GM12878 (cell line): ENCODE measurements at regions not wholly inside any gene's neighbourhood (a gene's known extent, or its start where the extent isn't known, plus 50 kb on each side); places are given as distances from the start of the nearest gene placed in this dataset.

Source experiments
- ATAC-seq: fragments of 200-7000 bp; cut with Tn5 transposase; 3 replicates; pipeline ENCODE4 v1.9.1; 2020; ENCODE audit warnings: mild to moderate bottlenecking, moderate library complexity
- BruUV-seq: library from RNA; stranded (reverse); fragments of 400-500 nt; replicated peaks from 2 replicates; lab custom pipeline; 2021; lab: Mats Ljungman, UMichigan
- CTCF ChIA-PET: fragments of 300-600 bp; sonication (Branson Sonifier 250); formaldehyde crosslinking; extraction: SDS; loops from one replicate; lab custom pipeline; 2021; ENCODE audit warnings: inconsistent platforms; lab: Yijun Ruan, JAX
- POLR2A ChIA-PET: fragments of 350-600 bp; formaldehyde crosslinking; extraction: SDS; loops from one replicate; lab custom pipeline; 2021; ENCODE audit warnings: inconsistent platforms; lab: Charles Lee
- RAD21 ChIA-PET: fragments of 300-600 bp; sonication (Branson Sonifier 250); formaldehyde crosslinking; loops from one replicate; lab custom pipeline; 2023; ENCODE audit warnings: antibody characterized with exemption; ENCODE audit not compliant: unreplicated experiment; lab: Charles Lee
- SMC1A ChIA-PET: fragments of 300-600 bp; sonication (Branson Sonifier 250); formaldehyde crosslinking; loops from one replicate; lab custom pipeline; 2023; ENCODE audit not compliant: unreplicated experiment, uncharacterized antibody; lab: Charles Lee
- DNase-seq: peaks from one replicate; pipeline ENCODE4 v3.0.0-alpha.2; 2011; ENCODE audit warnings: low read depth, low spot score
- FAIRE-seq: peaks from 3 replicates; lab custom pipeline; 2011; peaks lifted over from hg19 to GRCh38; lab: Jason Lieb, UNC
- H2AFZ ChIP-seq: 2 replicates; pipeline ENCODE4 v1.6.0; 2011; ENCODE audit warnings: low read depth, low read length, control low read depth; ENCODE audit not compliant: control insufficient read depth
- H3K27ac ChIP-seq: 2 replicates; pipeline ENCODE4 v1.5.1; 2011; ENCODE audit warnings: control low read depth; ENCODE audit not compliant: control insufficient read depth, insufficient read depth
- H3K27me3 ChIP-seq, 2 experiments: replicated peaks in 1 of 2; 2 replicates each; pipeline versions ENCODE4 v1.6.0 to v1.6.1; 2011; ENCODE audit warnings: low read length in 1 of 2; ENCODE audit not compliant: control insufficient read depth in 2 of 2, insufficient read depth in 2 of 2
- H3K36me3 ChIP-seq, 2 experiments: 2 replicates each; pipeline ENCODE4 v1.5.1; 2011; ENCODE audit warnings: low read length in 1 of 2; ENCODE audit not compliant: control insufficient read depth in 2 of 2, insufficient read depth in 2 of 2
- H3K4me1 ChIP-seq: 2 replicates; pipeline ENCODE4 v1.6.1; 2011; ENCODE audit warnings: mild to moderate bottlenecking, low read length, moderate library complexity, mixed read lengths; ENCODE audit not compliant: control insufficient read depth, insufficient read depth
- H3K4me2 ChIP-seq: 2 replicates; pipeline ENCODE4 v1.6.0; 2011; ENCODE audit warnings: control low read depth; ENCODE audit not compliant: control insufficient read depth, insufficient read depth
- H3K4me3 ChIP-seq: fragments of 200-600 bp; sonication (generic); 2 replicates; pipeline ENCODE4 v1.5.1; 2016
- H3K79me2 ChIP-seq: 2 replicates; pipeline ENCODE4 v1.6.0; 2011; ENCODE audit warnings: low read length; ENCODE audit not compliant: control insufficient read depth, insufficient read depth
- H3K9ac ChIP-seq: 2 replicates; pipeline ENCODE4 v1.8.0; 2011; ENCODE audit warnings: low read length, control low read depth, mixed read lengths; ENCODE audit not compliant: control insufficient read depth, insufficient read depth
- H3K9me3 ChIP-seq: replicated peaks from 3 replicates; pipeline ENCODE4 v1.5.1; 2011; ENCODE audit warnings: mild to moderate bottlenecking, low read length; ENCODE audit not compliant: control insufficient read depth, insufficient read depth
- H4K20me1 ChIP-seq: 2 replicates; pipeline ENCODE4 v1.6.0; 2011; ENCODE audit not compliant: control insufficient read depth, insufficient read depth
- CHD4 ChIP-seq: fragments of 200-600 bp; sonication (generic); IDR thresholded peaks from 2 replicates; pipeline ENCODE4 v1.6.1; 2016; ENCODE audit warnings: mild to moderate bottlenecking
- KDM1A ChIP-seq: fragments of 200-600 bp; sonication (generic); IDR thresholded peaks from 2 replicates; pipeline ENCODE4 v1.6.1; 2016; ENCODE audit warnings: borderline replicate concordance
- LARP7 ChIP-seq: fragments of 450-650 bp; IDR thresholded peaks from 2 replicates; pipeline ENCODE4 v1.6.1; 2017; ENCODE audit warnings: mild to moderate bottlenecking
- RCOR1 ChIP-seq: conservative IDR thresholded peaks from 2 replicates; pipeline ENCODE4 v1.6.1; 2012; ENCODE audit warnings: low read depth, low read length, improper control_type of control experiment
- WGBS: methylation state at CpG from one replicate; pipeline ENCODE4 v1.1.6; 2016; ENCODE audit warnings: low lambda C conversion rate; ENCODE audit not compliant: insufficient replicate concordance, insufficient coverage; ENCODE audit errors: missing lambda C conversion rate; 5-methylcytosine and 5-hydroxymethylcytosine counted together
- in situ Hi-C: fragments of 300-500 bp; cut with MboI; formaldehyde crosslinking; loops from 9 replicates; pipeline ENCODE4 v1.14.3; 2018; ENCODE audit warnings: mixed read lengths
- intact Hi-C: fragments of 100-400 bp; cut with micrococcal nuclease; formaldehyde crosslinking; loops from one replicate; pipeline ENCODE4 v1.14.2; 2022; ENCODE audit not compliant: unreplicated experiment
- TF ChIP-seq, protein P1 (sequence below): fragments of 450-650 bp; IDR thresholded peaks from 2 replicates; pipeline ENCODE4 v1.6.1; 2017; ENCODE audit warnings: antibody characterized with exemption, mild to moderate bottlenecking, moderate library complexity

DNA sequence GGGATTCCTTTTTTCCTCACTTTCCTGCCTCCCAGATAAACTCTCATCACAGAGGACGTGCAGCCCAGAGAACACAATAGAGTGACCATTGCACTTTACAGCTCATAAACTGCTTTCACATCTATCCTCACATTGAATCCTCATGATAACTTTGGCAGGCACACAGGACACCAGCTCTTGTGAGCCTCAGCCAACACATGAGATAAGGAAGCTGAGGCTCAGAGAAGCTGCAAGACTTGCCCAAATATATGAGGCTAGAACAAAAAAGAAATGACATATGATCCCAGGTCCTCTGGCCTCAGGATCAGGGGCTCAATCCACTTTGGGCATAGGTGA, 85.0 kb upstream of the CPEB2 start (continued):
- TF ChIP-seq, protein P1, sequence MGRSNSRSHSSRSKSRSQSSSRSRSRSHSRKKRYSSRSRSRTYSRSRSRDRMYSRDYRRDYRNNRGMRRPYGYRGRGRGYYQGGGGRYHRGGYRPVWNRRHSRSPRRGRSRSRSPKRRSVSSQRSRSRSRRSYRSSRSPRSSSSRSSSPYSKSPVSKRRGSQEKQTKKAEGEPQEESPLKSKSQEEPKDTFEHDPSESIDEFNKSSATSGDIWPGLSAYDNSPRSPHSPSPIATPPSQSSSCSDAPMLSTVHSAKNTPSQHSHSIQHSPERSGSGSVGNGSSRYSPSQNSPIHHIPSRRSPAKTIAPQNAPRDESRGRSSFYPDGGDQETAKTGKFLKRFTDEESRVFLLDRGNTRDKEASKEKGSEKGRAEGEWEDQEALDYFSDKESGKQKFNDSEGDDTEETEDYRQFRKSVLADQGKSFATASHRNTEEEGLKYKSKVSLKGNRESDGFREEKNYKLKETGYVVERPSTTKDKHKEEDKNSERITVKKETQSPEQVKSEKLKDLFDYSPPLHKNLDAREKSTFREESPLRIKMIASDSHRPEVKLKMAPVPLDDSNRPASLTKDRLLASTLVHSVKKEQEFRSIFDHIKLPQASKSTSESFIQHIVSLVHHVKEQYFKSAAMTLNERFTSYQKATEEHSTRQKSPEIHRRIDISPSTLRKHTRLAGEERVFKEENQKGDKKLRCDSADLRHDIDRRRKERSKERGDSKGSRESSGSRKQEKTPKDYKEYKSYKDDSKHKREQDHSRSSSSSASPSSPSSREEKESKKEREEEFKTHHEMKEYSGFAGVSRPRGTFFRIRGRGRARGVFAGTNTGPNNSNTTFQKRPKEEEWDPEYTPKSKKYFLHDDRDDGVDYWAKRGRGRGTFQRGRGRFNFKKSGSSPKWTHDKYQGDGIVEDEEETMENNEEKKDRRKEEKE = no peak
- TF ChIP-seq CHD4 (no peak), KDM1A (no peak)

DNA sequence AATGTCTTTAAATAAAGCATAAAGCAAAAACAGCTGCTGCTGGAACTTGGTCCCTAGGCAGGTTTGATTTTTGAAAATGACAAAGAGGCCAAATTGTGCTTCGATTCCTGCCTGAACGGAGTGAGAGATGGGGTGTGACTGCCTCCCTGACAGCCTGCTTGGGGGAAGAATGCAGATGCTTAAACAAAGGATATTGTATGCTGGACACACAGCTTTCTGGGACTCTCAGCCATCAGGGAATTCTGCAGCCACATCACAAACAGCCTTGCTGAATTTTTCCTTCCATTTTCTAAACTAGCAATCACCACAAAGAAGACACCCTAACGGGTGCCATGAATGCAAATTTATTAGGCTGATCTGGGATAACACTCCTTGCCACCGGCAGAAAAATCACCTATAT, 83.9 kb upstream of the CPEB2 start:
- Histone ChIP-seq H3K36me3 (no peaks in the 10 kb centered on the region), H3K79me2 (no peaks in the 10 kb centered on the region), H2AFZ (no peak overlapping the region), H3K4me3 (no peak overlapping the region), H3K27me3 (no peaks in the 10 kb centered on the region), H3K4me1 (peaks cover 6% of the 10 kb centered on the region), H3K4me2 (no peak overlapping the region), H3K9ac (no peak overlapping the region), H3K27ac (no peak overlapping the region), H4K20me1 (no peaks in the 10 kb centered on the region), H3K9me3 (no peaks in the 10 kb centered on the region)
- in situ Hi-C loops = no loop called here
- FAIRE-seq (no peak), DNase-seq (no peak), ATAC-seq (no peak)
- WGBS = 81% methylated on average over 4 of the region's 4 CpGs
- ChIA-PET CTCF (interaction anchor here (0.8 to 2.2 kb wide), 2 partner anchors 10 to 449 kb away, joined by 3 to 5 read pairs; no protein-coding TSS in a partner anchor), POLR2A (interaction anchor here (1.1 kb wide), 1 partner anchor 83 kb away, joined by 4 read pairs; no protein-coding TSS in a partner anchor), SMC1A (interaction anchor here (0.7 to 1.3 kb wide), 6 partner anchors 18 to 95 kb away, joined by 3 to 5 read pairs (median 3); no protein-coding TSS in a partner anchor), RAD21 (interaction anchor here (1.3 kb wide), 1 partner anchor 90 kb away, joined by 5 read pairs; no protein-coding TSS in a partner anchor)
- intact Hi-C loops = no loop called here
- BruUV-seq = no TSS peak
- TF ChIP-seq LARP7 (no peak), RCOR1 (no peak)
